GM23338 (cell line): ENCODE measurements at regions not wholly inside any gene's neighbourhood (a gene's known extent, or its start where the extent isn't known, plus 50 kb on each side); places are given as distances from the start of the nearest gene placed in this dataset.

Experiments
- EZH2 ChIP-seq: fragments of 200-600 bp; sonication (generic); IDR thresholded peaks from one replicate; pipeline ENCODE4 v1.8.0; 2017; ENCODE audit warnings: antibody characterized with exemption, mild to moderate bottlenecking, low read depth; ENCODE audit not compliant: unreplicated experiment
- EZH2phosphoT487 ChIP-seq: fragments of 200-600 bp; sonication (generic); IDR thresholded peaks from one replicate; pipeline ENCODE4 v1.8.1; 2018; ENCODE audit warnings: antibody characterized with exemption; ENCODE audit not compliant: unreplicated experiment
- POLR2AphosphoS5 ChIP-seq: IDR thresholded peaks from 2 replicates; pipeline ENCODE4 v1.6.1; 2016; ENCODE audit warnings: antibody characterized with exemption, low read depth
- TF ChIP-seq, protein P1 (sequence below), 2 experiments: fragments of 200-600 bp in 1 of 2; sonication (generic) in 1 of 2; conservative IDR thresholded peaks; 2 replicates each; pipeline versions ENCODE4 v1.5.1 to v1.6.1; 2016 to 2017; ENCODE audit warnings: antibody characterized with exemption in 2 of 2, low read depth in 2 of 2, mild to moderate bottlenecking in 2 of 2, moderate library complexity in 1 of 2

DNA sequence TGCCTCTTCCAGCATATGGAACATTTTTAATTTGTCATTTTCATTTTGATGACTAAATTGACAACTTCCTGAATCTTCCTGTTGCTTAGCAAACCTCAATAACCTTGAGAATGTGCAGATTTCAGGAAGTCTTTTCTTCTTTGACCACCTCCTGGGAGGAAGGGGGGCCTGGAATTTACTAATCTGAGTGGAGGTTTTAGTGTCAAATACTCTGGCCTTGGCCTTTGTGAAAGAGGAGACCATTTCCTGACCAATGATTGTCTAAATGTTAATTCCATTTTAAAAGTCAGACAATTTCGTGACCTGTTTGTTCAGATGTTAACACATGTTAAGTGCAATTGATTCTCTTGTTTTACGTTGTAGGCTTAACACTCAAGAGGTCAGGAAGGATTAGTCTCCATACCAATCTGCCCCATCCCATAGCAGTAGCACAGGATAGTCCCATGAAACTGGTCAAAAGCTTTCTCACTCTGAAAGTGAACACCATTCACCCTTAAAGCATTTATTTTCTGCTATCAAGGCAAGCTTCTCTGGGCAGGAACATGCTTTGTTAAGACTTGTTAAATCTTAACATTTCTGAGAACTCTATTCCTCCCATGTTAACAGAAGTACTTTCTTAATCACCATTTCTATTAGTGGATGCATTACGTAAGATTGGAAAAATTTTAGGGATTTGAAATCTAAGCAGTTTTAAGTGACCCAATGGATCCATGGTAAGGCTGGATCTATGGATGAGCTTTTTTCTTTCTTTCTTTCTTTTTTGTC, 219.6 kb downstream of the RND3 start:
- TF ChIP-seq, protein P1, sequence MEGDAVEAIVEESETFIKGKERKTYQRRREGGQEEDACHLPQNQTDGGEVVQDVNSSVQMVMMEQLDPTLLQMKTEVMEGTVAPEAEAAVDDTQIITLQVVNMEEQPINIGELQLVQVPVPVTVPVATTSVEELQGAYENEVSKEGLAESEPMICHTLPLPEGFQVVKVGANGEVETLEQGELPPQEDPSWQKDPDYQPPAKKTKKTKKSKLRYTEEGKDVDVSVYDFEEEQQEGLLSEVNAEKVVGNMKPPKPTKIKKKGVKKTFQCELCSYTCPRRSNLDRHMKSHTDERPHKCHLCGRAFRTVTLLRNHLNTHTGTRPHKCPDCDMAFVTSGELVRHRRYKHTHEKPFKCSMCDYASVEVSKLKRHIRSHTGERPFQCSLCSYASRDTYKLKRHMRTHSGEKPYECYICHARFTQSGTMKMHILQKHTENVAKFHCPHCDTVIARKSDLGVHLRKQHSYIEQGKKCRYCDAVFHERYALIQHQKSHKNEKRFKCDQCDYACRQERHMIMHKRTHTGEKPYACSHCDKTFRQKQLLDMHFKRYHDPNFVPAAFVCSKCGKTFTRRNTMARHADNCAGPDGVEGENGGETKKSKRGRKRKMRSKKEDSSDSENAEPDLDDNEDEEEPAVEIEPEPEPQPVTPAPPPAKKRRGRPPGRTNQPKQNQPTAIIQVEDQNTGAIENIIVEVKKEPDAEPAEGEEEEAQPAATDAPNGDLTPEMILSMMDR (conservative IDR thresholded peaks at IDR 0.05; ENCODE audit: low read depth in 2 of 2): no peak
- TF ChIP-seq EZH2phosphoT487 (no peak), EZH2 (no peak), POLR2AphosphoS5 (no peak)
